Fibroblast of pulmonary artery (primary cell): ENCODE measurements at regions not wholly inside any gene's neighbourhood (a gene's known extent, or its start where the extent isn't known, plus 50 kb on each side); places are given as distances from the start of the nearest gene placed in this dataset.

Source experiments
- DNase-seq: peaks from one replicate; pipeline ENCODE4 v3.0.0-alpha.2; 2010; ENCODE audit warnings: low read depth
- H3K4me3 ChIP-seq: replicated peaks from 2 replicates; pipeline ENCODE4 v1.5.1; 2011; ENCODE audit warnings: low read depth, mild to moderate bottlenecking, control low read depth, low read length, moderate library complexity
- TF ChIP-seq, protein P1 (sequence below): IDR thresholded peaks from 2 replicates; pipeline ENCODE4 v1.5.1; 2011; ENCODE audit warnings: mild to moderate bottlenecking, control low read depth, low read length, inconsistent platforms; ENCODE audit errors: missing control alignments

DNA sequence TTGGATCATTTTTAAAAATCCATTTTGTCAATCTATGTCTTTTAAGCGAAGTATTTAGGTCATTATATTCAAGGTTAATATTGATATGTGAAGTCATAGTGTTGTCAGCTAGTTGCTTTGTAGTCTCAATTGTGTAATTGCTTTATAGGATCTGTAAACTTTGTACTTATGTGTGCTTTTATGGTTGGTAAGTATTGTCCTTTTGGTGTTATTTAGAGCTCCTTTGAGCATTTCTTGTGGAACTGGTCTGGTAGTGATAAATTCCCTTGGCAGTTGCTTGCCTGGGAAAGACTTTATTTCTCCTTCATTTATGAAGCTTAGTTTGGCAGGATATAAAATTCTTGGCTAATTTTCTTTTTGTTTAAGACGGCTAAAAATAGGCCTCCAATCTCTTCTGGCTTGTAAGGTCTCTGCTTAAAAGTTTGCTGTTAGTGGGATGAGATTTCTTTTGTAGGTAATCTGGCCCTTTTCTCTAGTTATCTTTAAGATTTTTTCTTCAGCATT is 368.8 kb downstream of the SPRY2 start:
- no peak overlapping the region for H3K4me3 ChIP-seq
- no peak for DNase-seq
- TF ChIP-seq, protein P1, sequence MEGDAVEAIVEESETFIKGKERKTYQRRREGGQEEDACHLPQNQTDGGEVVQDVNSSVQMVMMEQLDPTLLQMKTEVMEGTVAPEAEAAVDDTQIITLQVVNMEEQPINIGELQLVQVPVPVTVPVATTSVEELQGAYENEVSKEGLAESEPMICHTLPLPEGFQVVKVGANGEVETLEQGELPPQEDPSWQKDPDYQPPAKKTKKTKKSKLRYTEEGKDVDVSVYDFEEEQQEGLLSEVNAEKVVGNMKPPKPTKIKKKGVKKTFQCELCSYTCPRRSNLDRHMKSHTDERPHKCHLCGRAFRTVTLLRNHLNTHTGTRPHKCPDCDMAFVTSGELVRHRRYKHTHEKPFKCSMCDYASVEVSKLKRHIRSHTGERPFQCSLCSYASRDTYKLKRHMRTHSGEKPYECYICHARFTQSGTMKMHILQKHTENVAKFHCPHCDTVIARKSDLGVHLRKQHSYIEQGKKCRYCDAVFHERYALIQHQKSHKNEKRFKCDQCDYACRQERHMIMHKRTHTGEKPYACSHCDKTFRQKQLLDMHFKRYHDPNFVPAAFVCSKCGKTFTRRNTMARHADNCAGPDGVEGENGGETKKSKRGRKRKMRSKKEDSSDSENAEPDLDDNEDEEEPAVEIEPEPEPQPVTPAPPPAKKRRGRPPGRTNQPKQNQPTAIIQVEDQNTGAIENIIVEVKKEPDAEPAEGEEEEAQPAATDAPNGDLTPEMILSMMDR, result no peak

DNA sequence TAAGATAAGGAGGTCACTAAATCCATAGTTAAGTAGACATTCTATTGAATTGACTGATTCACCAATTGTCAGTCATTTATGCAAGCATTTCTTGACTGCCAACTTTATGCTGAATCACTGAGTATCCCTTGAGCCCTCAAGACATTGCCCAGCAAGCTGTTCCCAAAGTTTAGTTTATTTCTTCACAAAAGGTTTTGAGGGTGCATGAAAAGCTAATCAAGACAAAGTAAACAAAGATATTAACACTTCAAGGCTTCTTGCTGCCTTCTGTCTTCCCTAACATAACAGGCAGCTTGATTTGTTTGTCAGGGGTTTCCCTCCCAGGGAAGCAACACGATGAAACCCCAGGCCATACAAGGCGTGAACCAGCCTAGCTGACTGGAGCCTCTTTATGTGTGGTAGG is 374.4 kb downstream of the SPRY2 start:
- DNase-seq, result no peak
- TF ChIP-seq, protein P1, result no peak
- no peak overlapping the region for H3K4me3 ChIP-seq

DNA sequence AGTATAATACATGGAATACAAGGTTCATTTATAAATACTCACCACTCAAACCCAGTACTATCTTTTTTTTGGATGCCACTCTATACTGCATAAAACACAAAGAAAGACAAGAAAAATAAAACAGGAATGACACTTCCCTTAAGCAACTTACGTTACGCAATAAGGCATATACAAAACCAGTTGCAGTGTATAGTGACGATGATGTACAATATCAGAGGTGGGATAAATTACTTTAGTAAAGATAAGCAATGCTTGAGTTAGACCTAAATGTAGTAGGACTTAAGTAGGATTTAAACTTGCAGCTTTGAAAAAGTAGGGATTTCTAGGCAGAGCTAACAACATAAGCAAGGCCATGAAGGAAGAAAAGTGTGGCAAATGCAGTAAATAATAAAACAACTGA is 374.9 kb downstream of the SPRY2 start:
- TF ChIP-seq, protein P1, result no peak
- H3K4me3 ChIP-seq, result no peak overlapping the region
- peak; percentile 31 for DNase-seq

DNA sequence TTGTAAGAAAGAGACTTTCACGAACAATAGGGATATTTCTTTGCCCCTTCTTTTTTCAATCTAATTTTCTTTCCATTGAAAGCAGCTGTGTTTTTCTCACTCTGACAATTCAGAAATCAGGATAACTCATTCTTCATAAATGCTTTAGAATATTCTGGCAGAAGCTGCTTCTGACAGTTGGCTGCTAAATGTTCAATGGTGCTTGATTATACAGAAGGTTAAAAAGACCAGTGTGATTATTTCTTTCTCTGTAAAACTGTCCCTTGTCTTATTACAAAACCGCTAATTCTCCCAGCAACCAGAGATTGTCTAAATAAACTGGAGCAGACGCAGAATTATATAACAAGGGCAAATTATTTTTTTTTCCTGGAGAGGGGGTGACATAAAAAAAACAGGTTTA is 394.4 kb downstream of the SPRY2 start:
- DNase-seq, result no peak
- TF ChIP-seq, protein P1, result no peak
- no peak overlapping the region for H3K4me3 ChIP-seq

DNA sequence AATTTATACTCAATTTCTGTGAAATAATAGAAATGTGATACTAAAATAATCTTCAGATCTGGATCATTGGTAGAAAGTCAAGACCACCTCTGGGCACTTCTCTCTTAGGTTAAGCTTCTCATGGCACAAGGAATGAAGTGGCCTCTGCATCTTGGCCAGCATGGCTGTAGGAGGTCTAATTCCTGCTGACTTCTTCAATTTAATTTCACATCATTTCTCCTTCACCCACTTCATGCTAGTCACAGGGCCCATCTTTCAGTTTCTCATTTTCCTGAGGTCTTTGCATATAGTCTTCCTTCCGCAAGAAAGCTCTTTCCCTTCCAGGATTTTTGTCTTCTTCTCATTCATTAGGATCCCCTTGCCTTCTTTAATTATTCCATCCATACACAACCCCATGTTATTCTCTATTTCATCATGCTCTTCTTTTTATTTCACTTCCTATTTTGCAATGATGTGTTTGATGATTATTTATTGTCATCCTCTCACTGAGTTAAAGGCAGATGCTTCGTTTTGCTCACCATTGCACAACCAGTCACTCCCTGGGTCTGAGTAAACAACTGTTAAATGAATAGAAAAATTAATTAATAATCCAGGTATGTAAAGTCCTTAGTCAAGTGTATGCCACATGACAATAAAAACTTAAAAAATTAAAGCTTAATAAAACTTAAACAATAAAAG is 397.4 kb downstream of the SPRY2 start:
- TF ChIP-seq, protein P1, result no peak
- DNase-seq, result no peak
- H3K4me3 ChIP-seq, result no peak overlapping the region

DNA sequence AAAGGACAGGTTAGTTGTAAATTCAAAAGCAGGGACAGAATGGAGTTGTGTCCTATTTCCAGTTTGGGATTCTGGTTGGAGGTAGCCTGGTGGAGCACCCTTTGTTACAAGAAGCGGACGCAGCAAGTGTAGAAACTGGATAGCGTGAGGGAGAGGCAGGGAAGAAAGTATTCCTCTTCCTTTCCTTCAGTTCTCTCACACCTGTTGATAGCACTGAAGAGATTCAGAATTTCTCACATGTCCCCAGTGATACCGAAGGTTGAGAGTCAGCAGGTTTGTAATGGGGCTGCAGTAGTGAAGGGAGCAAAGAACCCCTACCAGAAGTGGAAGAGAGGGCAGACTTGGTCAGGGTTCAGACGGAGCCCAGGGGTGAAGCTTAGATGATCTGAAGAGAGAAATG is 399.2 kb downstream of the SPRY2 start:
- TF ChIP-seq, protein P1, result no peak
- H3K4me3 ChIP-seq, result no peak overlapping the region
- no peak for DNase-seq

DNA sequence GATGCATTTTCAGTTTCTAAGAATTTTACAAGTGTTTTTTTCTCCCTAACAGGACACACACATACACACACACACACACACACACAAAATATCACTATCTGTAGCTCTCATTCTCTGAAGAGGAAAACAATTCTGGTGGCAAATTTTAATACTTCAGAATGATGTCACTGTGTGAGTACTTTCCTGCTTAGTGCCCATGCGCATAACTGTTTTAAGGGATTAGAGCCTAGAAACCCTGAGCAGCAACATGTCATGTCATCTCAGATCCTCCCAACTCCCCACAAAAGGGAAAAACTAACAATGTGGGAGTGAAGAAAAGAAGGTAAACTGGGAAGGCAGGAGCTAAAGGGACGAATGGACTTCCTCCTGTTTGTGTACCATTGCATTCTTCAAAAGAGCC is 401.2 kb downstream of the SPRY2 start:
- TF ChIP-seq, protein P1, result no peak
- H3K4me3 ChIP-seq, result no peak overlapping the region
- no peak for DNase-seq
